B cell (primary cell): ENCODE measurements at regions not wholly inside any gene's neighbourhood (a gene's known extent, or its start where the extent isn't known, plus 50 kb on each side); places are given as distances from the start of the nearest gene placed in this dataset.

Experiments
- CTCF ChIP-seq: fragments of 200-600 bp; IDR thresholded peaks from one replicate; pipeline ENCODE4 v1.8.0; 2022; ENCODE audit warnings: antibody characterized with exemption, mild to moderate bottlenecking
- EZH2 ChIP-seq: IDR thresholded peaks from 2 replicates; pipeline ENCODE4 v1.6.1; 2012; ENCODE audit warnings: borderline replicate concordance, low read depth, mild to moderate bottlenecking, moderate library complexity, low read length; ENCODE audit not compliant: insufficient read depth, poor library complexity, severe bottlenecking

- TF ChIP-seq CTCF (no peak), EZH2 (no peak)
These were observed 63.7 kb upstream of the PTPN1 start for GRCh38 chr20:50446351-50447101.
